H1 (cell line): ENCODE measurements at regions not wholly inside any gene's neighbourhood (a gene's known extent, or its start where the extent isn't known, plus 50 kb on each side); places are given as distances from the start of the nearest gene placed in this dataset.

Experiments used
- RNF2 ChIP-seq: fragments of 200-900, 300-1000 bp; sonication (generic); IDR thresholded peaks from 2 replicates; pipeline ENCODE4 v1.7.1; 2016; ENCODE audit warnings: borderline replicate concordance, low read depth, mild to moderate bottlenecking, antibody characterized with exemption, low read length; ENCODE audit not compliant: poor library complexity, severe bottlenecking; ENCODE audit errors: missing control alignments
- TEAD4 ChIP-seq: IDR thresholded peaks from 2 replicates; pipeline ENCODE4 v1.6.1; 2012; ENCODE audit warnings: low read depth, low read length, inconsistent platforms, mixed read lengths
- TF ChIP-seq, protein P1 (sequence below): fragments of 300-600 bp; sonication (generic); IDR thresholded peaks from 2 replicates; pipeline ENCODE4 v1.7.1; 2012; ENCODE audit warnings: low read length, moderate library complexity, mild to moderate bottlenecking, inconsistent platforms; ENCODE audit not compliant: insufficient replicate concordance

DNA sequence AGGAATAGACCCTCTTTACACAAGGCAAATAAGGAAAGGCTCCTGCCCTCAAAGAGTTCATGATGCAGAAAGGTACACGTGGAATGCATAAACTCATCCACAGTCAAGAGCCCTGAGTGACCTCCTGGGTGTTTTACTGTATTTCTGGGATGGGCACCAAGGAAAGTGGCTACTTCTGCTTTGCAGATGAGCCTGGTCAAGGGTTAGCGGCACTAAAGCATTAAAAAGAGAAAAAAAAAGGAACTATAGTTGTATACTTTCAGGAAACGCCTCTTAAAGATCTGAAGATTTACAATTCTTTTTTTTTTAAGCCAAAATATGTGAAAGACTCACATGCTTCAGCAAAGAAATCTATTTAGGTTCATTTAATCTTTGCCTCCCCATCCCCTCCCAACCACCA is 366.2 kb upstream of the PDE4D start (continued):
- TF ChIP-seq, protein P1, sequence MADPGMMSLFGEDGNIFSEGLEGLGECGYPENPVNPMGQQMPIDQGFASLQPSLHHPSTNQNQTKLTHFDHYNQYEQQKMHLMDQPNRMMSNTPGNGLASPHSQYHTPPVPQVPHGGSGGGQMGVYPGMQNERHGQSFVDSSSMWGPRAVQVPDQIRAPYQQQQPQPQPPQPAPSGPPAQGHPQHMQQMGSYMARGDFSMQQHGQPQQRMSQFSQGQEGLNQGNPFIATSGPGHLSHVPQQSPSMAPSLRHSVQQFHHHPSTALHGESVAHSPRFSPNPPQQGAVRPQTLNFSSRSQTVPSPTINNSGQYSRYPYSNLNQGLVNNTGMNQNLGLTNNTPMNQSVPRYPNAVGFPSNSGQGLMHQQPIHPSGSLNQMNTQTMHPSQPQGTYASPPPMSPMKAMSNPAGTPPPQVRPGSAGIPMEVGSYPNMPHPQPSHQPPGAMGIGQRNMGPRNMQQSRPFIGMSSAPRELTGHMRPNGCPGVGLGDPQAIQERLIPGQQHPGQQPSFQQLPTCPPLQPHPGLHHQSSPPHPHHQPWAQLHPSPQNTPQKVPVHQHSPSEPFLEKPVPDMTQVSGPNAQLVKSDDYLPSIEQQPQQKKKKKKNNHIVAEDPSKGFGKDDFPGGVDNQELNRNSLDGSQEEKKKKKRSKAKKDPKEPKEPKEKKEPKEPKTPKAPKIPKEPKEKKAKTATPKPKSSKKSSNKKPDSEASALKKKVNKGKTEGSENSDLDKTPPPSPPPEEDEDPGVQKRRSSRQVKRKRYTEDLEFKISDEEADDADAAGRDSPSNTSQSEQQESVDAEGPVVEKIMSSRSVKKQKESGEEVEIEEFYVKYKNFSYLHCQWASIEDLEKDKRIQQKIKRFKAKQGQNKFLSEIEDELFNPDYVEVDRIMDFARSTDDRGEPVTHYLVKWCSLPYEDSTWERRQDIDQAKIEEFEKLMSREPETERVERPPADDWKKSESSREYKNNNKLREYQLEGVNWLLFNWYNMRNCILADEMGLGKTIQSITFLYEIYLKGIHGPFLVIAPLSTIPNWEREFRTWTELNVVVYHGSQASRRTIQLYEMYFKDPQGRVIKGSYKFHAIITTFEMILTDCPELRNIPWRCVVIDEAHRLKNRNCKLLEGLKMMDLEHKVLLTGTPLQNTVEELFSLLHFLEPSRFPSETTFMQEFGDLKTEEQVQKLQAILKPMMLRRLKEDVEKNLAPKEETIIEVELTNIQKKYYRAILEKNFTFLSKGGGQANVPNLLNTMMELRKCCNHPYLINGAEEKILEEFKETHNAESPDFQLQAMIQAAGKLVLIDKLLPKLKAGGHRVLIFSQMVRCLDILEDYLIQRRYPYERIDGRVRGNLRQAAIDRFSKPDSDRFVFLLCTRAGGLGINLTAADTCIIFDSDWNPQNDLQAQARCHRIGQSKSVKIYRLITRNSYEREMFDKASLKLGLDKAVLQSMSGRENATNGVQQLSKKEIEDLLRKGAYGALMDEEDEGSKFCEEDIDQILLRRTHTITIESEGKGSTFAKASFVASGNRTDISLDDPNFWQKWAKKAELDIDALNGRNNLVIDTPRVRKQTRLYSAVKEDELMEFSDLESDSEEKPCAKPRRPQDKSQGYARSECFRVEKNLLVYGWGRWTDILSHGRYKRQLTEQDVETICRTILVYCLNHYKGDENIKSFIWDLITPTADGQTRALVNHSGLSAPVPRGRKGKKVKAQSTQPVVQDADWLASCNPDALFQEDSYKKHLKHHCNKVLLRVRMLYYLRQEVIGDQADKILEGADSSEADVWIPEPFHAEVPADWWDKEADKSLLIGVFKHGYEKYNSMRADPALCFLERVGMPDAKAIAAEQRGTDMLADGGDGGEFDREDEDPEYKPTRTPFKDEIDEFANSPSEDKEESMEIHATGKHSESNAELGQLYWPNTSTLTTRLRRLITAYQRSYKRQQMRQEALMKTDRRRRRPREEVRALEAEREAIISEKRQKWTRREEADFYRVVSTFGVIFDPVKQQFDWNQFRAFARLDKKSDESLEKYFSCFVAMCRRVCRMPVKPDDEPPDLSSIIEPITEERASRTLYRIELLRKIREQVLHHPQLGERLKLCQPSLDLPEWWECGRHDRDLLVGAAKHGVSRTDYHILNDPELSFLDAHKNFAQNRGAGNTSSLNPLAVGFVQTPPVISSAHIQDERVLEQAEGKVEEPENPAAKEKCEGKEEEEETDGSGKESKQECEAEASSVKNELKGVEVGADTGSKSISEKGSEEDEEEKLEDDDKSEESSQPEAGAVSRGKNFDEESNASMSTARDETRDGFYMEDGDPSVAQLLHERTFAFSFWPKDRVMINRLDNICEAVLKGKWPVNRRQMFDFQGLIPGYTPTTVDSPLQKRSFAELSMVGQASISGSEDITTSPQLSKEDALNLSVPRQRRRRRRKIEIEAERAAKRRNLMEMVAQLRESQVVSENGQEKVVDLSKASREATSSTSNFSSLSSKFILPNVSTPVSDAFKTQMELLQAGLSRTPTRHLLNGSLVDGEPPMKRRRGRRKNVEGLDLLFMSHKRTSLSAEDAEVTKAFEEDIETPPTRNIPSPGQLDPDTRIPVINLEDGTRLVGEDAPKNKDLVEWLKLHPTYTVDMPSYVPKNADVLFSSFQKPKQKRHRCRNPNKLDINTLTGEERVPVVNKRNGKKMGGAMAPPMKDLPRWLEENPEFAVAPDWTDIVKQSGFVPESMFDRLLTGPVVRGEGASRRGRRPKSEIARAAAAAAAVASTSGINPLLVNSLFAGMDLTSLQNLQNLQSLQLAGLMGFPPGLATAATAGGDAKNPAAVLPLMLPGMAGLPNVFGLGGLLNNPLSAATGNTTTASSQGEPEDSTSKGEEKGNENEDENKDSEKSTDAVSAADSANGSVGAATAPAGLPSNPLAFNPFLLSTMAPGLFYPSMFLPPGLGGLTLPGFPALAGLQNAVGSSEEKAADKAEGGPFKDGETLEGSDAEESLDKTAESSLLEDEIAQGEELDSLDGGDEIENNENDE, result no peak
- no peak for TF ChIP-seq RNF2
- TF ChIP-seq TEAD4, result no peak
